ENCODE measurements at regions not wholly inside any gene's neighbourhood (a gene's known extent, or its start where the extent isn't known, plus 50 kb on each side); places are given as distances from the start of the nearest gene placed in this dataset.

DNA sequence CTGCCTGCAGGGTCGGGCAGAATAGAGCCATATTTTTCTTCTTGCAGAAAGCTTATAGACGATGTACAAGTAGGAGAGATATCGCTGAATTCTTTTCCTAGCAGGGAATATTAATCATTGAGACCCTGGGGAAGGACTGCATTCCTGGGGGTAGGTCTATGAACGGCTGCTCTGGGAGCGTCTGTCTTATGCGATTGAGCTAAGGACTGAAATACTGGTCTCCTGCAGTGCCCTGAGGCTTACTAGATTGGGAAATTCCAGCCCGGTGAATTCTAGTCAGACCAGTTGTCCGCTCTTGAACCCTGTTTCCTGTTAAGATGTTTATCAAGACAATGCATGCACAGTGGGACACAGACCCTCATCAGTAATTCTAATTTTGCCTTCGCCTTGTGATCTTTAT is 59.8 kb upstream of the UBAC2 start:
- TF ChIP-seq, protein P1, sequence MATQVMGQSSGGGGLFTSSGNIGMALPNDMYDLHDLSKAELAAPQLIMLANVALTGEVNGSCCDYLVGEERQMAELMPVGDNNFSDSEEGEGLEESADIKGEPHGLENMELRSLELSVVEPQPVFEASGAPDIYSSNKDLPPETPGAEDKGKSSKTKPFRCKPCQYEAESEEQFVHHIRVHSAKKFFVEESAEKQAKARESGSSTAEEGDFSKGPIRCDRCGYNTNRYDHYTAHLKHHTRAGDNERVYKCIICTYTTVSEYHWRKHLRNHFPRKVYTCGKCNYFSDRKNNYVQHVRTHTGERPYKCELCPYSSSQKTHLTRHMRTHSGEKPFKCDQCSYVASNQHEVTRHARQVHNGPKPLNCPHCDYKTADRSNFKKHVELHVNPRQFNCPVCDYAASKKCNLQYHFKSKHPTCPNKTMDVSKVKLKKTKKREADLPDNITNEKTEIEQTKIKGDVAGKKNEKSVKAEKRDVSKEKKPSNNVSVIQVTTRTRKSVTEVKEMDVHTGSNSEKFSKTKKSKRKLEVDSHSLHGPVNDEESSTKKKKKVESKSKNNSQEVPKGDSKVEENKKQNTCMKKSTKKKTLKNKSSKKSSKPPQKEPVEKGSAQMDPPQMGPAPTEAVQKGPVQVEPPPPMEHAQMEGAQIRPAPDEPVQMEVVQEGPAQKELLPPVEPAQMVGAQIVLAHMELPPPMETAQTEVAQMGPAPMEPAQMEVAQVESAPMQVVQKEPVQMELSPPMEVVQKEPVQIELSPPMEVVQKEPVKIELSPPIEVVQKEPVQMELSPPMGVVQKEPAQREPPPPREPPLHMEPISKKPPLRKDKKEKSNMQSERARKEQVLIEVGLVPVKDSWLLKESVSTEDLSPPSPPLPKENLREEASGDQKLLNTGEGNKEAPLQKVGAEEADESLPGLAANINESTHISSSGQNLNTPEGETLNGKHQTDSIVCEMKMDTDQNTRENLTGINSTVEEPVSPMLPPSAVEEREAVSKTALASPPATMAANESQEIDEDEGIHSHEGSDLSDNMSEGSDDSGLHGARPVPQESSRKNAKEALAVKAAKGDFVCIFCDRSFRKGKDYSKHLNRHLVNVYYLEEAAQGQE (IDR thresholded peaks at IDR 0.05; ENCODE audit: low read depth) = no peak
- TF ChIP-seq, protein P2, sequence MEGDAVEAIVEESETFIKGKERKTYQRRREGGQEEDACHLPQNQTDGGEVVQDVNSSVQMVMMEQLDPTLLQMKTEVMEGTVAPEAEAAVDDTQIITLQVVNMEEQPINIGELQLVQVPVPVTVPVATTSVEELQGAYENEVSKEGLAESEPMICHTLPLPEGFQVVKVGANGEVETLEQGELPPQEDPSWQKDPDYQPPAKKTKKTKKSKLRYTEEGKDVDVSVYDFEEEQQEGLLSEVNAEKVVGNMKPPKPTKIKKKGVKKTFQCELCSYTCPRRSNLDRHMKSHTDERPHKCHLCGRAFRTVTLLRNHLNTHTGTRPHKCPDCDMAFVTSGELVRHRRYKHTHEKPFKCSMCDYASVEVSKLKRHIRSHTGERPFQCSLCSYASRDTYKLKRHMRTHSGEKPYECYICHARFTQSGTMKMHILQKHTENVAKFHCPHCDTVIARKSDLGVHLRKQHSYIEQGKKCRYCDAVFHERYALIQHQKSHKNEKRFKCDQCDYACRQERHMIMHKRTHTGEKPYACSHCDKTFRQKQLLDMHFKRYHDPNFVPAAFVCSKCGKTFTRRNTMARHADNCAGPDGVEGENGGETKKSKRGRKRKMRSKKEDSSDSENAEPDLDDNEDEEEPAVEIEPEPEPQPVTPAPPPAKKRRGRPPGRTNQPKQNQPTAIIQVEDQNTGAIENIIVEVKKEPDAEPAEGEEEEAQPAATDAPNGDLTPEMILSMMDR (IDR thresholded peaks at IDR 0.05 in 2 of 3, conservative IDR thresholded peaks at IDR 0.05 in 1 of 3; ENCODE audit: borderline replicate concordance in 1 of 3, insufficient read depth in 1 of 3, low read depth in 2 of 3, low read length in 2 of 3) = no peak
- TF ChIP-seq ZNF274 (IDR thresholded peaks at IDR 0.05; ENCODE audit: low read depth, low read length) = no peak
- no peak for TF ChIP-seq EZH2 (IDR thresholded peaks at IDR 0.05)
- TF ChIP-seq POLR2A (IDR thresholded peaks at IDR 0.05; ENCODE audit: borderline replicate concordance, extremely low read depth, insufficient read depth, insufficient read length) = no peak
- TF ChIP-seq, protein P3, sequence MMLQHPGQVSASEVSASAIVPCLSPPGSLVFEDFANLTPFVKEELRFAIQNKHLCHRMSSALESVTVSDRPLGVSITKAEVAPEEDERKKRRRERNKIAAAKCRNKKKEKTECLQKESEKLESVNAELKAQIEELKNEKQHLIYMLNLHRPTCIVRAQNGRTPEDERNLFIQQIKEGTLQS (IDR thresholded peaks at IDR 0.05) = no peak
- TF ChIP-seq SP1 (IDR thresholded peaks at IDR 0.05; ENCODE audit: low read depth) = no peak
- no peak for TF ChIP-seq EGR1 (IDR thresholded peaks at IDR 0.05; ENCODE audit: low read depth)
- no peak for TF ChIP-seq EZH2phosphoT487 (IDR thresholded peaks at IDR 0.05; ENCODE audit: borderline replicate concordance)

All from HCT116 (cell line).